Activated CD4-positive, alpha-beta T cell treated with anti-CD3 and anti-CD28 coated beads, Interleukin-2, amount 50 U/mL, for 24 hours (primary cell): ENCODE measurements at regions not wholly inside any gene's neighbourhood (a gene's known extent, or its start where the extent isn't known, plus 50 kb on each side); places are given as distances from the start of the nearest gene placed in this dataset.

Experiments used
- DNase-seq, 2 donors: peaks; one replicate each; pipeline ENCODE4 v3.0.0-alpha.2; 2020; ENCODE audit warnings: low read depth in 1 of 2, low spot score in 1 of 2

GRCh38 chr3:106797461-106797860 is 579.8 kb upstream of the CCDC54 start:
- no peak for DNase-seq

GRCh38 chr3:106805625-106806024 is 571.6 kb upstream of the CCDC54 start:
- DNase-seq, result no peak

- DNase-seq, result no peak
Observed at GRCh38 chr3:106806964-106807363, 570.3 kb upstream of the CCDC54 start.

- DNase-seq, result no peak
Observed at GRCh38 chr3:106809041-106809440, 568.2 kb upstream of the CCDC54 start.

GRCh38 chr3:106809623-106810299 is 567.5 kb upstream of the CCDC54 start:
- no peak for DNase-seq

GRCh38 chr3:106810300-106810875 is 566.9 kb upstream of the CCDC54 start:
- no peak for DNase-seq

DNA sequence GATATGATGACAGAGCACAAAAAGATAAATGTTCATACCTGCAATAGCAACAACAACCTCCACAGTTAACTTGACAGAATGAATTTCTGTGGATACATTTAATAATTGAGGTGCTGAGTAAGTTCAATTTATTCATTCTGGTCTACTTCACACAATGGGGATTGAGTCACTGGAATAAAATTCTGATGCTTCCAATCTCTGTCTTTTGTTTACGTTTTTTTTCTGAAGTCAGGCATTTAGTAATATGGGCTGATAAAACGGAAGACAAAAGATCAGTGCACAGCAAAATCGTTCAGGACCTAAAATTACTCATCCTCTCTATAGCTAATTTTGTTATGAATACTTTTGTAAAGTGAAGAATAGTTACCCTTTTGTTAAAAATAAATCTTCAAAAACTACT is 565.9 kb upstream of the CCDC54 start:
- no peak for DNase-seq

- no peak for DNase-seq
Observed at GRCh38 chr3:106813742-106814141, 563.5 kb upstream of the CCDC54 start.

DNA sequence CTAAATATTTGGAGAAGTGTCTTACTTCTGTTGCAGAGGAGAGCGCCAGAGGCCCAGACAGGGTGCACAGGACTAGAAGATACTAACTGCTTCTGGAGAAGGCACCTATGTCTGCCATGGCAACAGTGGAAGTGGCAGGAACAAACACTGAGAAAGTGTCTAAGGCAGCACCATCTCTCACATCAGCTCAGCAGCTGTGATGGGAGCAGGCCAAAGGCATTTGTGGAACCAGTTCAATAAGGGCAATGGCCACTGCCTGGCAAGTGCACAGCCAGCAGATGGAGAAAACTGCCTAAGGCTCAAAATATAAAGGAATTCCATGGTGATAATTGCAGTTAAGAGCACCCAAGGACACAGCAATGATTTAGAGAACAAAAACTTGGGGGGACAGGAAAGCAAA is 563.0 kb upstream of the CCDC54 start:
- DNase-seq, result no peak

DNA sequence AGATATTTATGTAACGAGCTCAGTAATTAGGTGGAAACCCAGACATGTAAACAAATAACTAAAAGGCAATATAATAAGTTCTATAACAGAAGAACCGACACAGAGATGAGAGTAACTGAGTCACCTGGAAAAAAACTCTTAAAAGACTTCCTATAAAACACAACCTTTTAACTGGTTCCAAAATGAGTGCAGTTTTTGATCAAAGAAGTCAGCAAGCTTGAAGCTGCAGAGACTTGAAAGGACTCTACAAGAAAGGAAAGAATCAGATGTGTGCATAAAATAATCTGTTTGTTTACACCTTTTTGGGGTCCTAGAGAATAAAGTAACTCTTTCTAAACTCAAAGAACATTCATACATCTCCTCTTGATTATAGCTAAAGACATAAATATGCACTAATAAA is 560.4 kb upstream of the CCDC54 start:
- DNase-seq, result no peak

DNA sequence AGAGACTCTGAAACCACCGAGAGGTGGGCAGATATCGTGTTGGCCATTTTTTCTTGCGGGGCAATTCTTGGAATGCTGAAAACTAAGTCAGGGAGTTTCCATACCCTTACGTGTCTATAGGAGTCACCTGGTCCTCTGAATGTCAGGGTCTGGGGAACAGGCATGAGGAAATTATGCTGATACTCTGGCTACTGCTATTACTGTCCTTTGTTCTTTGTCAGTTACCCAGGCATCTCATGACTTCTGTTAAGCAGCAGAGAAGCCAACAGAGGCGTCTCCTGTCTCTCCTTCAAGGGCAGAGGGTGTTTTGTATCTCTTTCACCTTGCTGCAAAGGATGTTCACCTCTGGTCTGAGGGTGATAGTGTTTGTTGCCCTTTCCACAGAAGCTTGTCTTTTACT is 559.5 kb upstream of the CCDC54 start:
- DNase-seq, result no peak

- DNase-seq, result no peak
Observed at GRCh38 chr3:106819440-106819839, 557.8 kb upstream of the CCDC54 start.

GRCh38 chr3:106820726-106821362 is 556.4 kb upstream of the CCDC54 start:
- DNase-seq, result no peak

DNA sequence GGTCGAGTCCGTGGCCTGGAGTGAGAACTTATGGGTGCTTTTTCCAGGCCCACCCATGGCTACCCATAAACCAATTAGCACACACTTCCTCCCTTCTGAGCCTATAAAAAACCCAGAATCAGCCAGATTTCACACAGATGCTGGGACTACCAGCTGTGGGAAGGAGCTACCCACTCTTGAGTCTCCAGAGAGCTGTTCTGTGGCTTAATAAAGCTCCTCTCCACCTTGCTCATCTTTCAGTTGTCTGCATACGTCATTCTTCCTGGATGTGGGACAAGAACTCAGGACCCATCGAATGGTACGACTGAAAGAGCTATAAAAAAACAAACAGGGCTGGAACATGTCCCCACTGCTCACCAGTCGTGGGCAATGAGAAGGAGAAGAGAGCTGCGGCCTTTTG is 555.4 kb upstream of the CCDC54 start:
- DNase-seq, result no peak

GRCh38 chr3:106822204-106822603 is 555.0 kb upstream of the CCDC54 start:
- DNase-seq, result no peak

DNA sequence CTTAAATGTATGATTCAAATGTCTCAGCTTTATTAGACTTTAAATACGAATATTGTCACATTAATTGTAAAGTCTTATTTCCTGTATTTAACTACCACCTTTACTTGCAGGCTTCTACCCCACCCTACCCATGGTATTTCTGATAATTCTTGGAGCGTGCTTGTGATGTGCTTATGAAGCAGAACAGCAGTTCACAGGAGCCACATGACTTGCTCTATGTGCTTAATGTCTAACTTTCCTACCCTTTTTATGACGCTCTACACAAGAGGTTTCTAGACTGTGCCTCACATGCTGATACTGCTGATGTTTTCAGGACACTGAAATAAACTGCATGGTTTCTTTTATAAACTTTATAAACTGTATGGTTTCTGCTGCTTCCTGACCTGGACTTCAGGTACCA is 553.5 kb upstream of the CCDC54 start:
- DNase-seq, result no peak

- DNase-seq, result no peak
Observed at GRCh38 chr3:106824856-106825255, 552.4 kb upstream of the CCDC54 start.

GRCh38 chr3:106825962-106826605 is 551.2 kb upstream of the CCDC54 start:
- DNase-seq, result no peak

GRCh38 chr3:106826791-106827311 is 550.4 kb upstream of the CCDC54 start:
- DNase-seq, result no peak

DNA sequence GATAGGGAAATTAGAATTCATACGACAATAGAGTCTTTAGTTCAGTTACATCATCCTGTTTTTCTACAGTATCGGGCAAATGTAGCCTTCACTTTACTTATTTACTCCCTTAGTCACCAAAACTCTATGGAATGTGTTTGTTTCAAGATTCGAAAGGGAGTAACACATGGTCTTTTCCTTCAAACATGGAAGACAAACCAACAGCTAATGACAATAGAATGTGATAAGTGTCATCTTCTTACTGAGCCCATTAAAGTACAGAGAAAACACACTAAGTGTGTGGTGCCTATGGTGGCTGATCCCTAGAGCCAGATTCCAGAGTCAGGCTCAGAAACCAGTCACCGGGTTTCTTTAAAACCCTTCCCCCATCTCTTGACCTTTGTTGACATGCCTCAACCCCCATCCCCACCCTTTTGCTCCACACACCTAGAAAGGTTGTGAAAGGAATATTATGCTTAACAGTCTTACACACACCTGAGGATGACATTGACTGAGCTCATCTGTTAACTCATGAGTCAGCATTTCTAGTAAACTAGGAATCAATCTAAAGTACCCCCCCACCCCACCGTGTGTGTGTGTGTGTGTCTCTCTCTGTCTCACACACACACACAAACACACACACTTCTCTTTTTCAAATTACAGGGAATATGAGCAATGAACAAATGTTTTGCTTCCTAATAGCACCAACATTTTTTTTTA is 549.6 kb upstream of the CCDC54 start:
- DNase-seq, result no peak

GRCh38 chr3:106829206-106829605 is 548.0 kb upstream of the CCDC54 start:
- DNase-seq, result no peak
